Mesendoderm (in vitro differentiated cells): ENCODE measurements at regions not wholly inside any gene's neighbourhood (a gene's known extent, or its start where the extent isn't known, plus 50 kb on each side); places are given as distances from the start of the nearest gene placed in this dataset.
"Not testable (repeated sequence)": the region's sequence is repeated elsewhere in the genome, so short reads cannot be mapped to it uniquely, and the experiment has no call there.

Experiments
- DNase-seq: peaks from one replicate; pipeline ENCODE4 v3.0.0; 2013
- H2AK5ac ChIP-seq: 2 replicates; pipeline ENCODE4 v1.6.1; 2013; ENCODE audit warnings: low read length, inconsistent platforms
- H2BK120ac ChIP-seq: 2 replicates; pipeline ENCODE4 v1.6.1; 2013; ENCODE audit warnings: low read depth, mild to moderate bottlenecking, low read length, moderate library complexity, mixed read lengths
- H2BK15ac ChIP-seq: replicated peaks from 2 replicates; pipeline ENCODE4 v1.6.1; 2013; ENCODE audit warnings: low read depth, mild to moderate bottlenecking, moderate library complexity
- H2BK5ac ChIP-seq: 2 replicates; pipeline ENCODE4 v1.6.1; 2013; ENCODE audit warnings: low read length, inconsistent platforms
- H3K18ac ChIP-seq: 2 replicates; pipeline ENCODE4 v1.6.1; 2013; ENCODE audit warnings: mild to moderate bottlenecking, low read length, mixed read lengths
- H3K23ac ChIP-seq: one replicate; pipeline ENCODE4 v1.6.1; 2013; ENCODE audit warnings: low read length
- H3K27ac ChIP-seq: 2 replicates; pipeline ENCODE4 v1.5.1; 2013; ENCODE audit warnings: low read depth, mild to moderate bottlenecking, inconsistent platforms, low read length, moderate library complexity
- H3K27me3 ChIP-seq: 2 replicates; pipeline ENCODE4 v1.6.1; 2013; ENCODE audit warnings: low read length, control low read depth, mild to moderate bottlenecking, inconsistent platforms; ENCODE audit not compliant: insufficient read depth, poor library complexity
- H3K36me3 ChIP-seq: 2 replicates; pipeline ENCODE4 v1.6.1; 2013; ENCODE audit warnings: low read length, inconsistent platforms; ENCODE audit not compliant: control insufficient read depth, insufficient read depth
- H3K4ac ChIP-seq: one replicate; pipeline ENCODE4 v1.6.1; 2013; ENCODE audit warnings: low read depth, mild to moderate bottlenecking, low read length, moderate library complexity
- H3K4me1 ChIP-seq: 2 replicates; pipeline ENCODE4 v1.6.1; 2013; ENCODE audit warnings: low read depth, low read length, inconsistent platforms; ENCODE audit not compliant: control insufficient read depth
- H3K4me2 ChIP-seq: 2 replicates; pipeline ENCODE4 v1.6.1; 2013; ENCODE audit warnings: low read length
- H3K4me3 ChIP-seq: 2 replicates; pipeline ENCODE4 v1.5.1; 2013; ENCODE audit warnings: mild to moderate bottlenecking, low read length
- H3K56ac ChIP-seq: one replicate; pipeline ENCODE4 v1.6.1; 2013; ENCODE audit warnings: low read length
- H3K79me1 ChIP-seq: 2 replicates; pipeline ENCODE4 v1.6.1; 2013; ENCODE audit warnings: low read length, inconsistent platforms
- H3K79me2 ChIP-seq: 2 replicates; pipeline ENCODE4 v1.6.1; 2013; ENCODE audit warnings: mild to moderate bottlenecking, low read length; ENCODE audit not compliant: control insufficient read depth, insufficient read depth
- H3K9ac ChIP-seq: 2 replicates; pipeline ENCODE4 v1.6.1; 2013; ENCODE audit warnings: low read length, inconsistent platforms
- H4K5ac ChIP-seq: one replicate; pipeline ENCODE4 v1.6.1; 2013; ENCODE audit warnings: low read length
- H4K8ac ChIP-seq: one replicate; pipeline ENCODE4 v1.6.1; 2013; ENCODE audit warnings: low read depth, mild to moderate bottlenecking, control low read depth, low read length, moderate library complexity
- WGBS: extraction: QIAGEN DNeasy Blood & Tissue Kit; methylation state at CpG from one replicate; pipeline ENCODE4 v1.1.7; 2013; ENCODE audit warnings: low lambda C conversion rate, missing lambda C conversion rate; ENCODE audit not compliant: insufficient coverage; ENCODE audit errors: extremely low coverage; 5-methylcytosine and 5-hydroxymethylcytosine counted together

GRCh38 chr15:69926721-69927120, 171.0 kb downstream of the TLE3 start:
- no peak overlapping the region for H3K4ac ChIP-seq
- H3K4me2 ChIP-seq: no peak overlapping the region
- no peak overlapping the region for H3K27ac ChIP-seq
- no peak overlapping the region for H2BK120ac ChIP-seq
- H3K79me1 ChIP-seq: no peaks in the 10 kb centered on the region
- H2BK5ac ChIP-seq: no peak overlapping the region
- H2AK5ac ChIP-seq: no peak overlapping the region
- no peaks in the 10 kb centered on the region for H3K79me2 ChIP-seq
- no CpG with 5 or more reads among the region's 1 CpG for WGBS
- H3K4me1 ChIP-seq: no peaks in the 10 kb centered on the region
- DNase-seq: no peak
- H3K56ac ChIP-seq: no peak overlapping the region
- no peak overlapping the region for H3K9ac ChIP-seq
- H4K5ac ChIP-seq: no peak overlapping the region
- H3K23ac ChIP-seq: no peak overlapping the region
- H3K36me3 ChIP-seq: no peaks in the 10 kb centered on the region
- no peak overlapping the region for H3K4me3 ChIP-seq
- no peak overlapping the region for H3K18ac ChIP-seq
- no peak overlapping the region for H2BK15ac ChIP-seq
- no peaks in the 10 kb centered on the region for H3K27me3 ChIP-seq
- no peak overlapping the region for H4K8ac ChIP-seq

GRCh38 chr15:69928890-69929289, 168.8 kb downstream of the TLE3 start:
- not testable (repeated sequence) for H3K4me2 ChIP-seq, H2AK5ac ChIP-seq, H3K36me3 ChIP-seq, H2BK120ac ChIP-seq, H3K79me2 ChIP-seq, H3K79me1 ChIP-seq, H2BK5ac ChIP-seq, H3K4me3 ChIP-seq, H2BK15ac ChIP-seq, H3K23ac ChIP-seq, H4K8ac ChIP-seq, H3K27me3 ChIP-seq, H3K4me1 ChIP-seq, DNase-seq, H3K27ac ChIP-seq, H3K9ac ChIP-seq, H4K5ac ChIP-seq, H3K56ac ChIP-seq, H3K18ac ChIP-seq, H3K4ac ChIP-seq
- WGBS: no CpG with 5 or more reads among the region's 2 CpGs

GRCh38 chr15:69929905-69930630, 167.6 kb downstream of the TLE3 start:
- H3K79me2 ChIP-seq: no peaks in the 10 kb centered on the region
- no CpG with 5 or more reads among the region's 10 CpGs for WGBS
- H3K23ac ChIP-seq: no peak overlapping the region
- H3K4ac ChIP-seq: no peak overlapping the region
- H2BK120ac ChIP-seq: no peak overlapping the region
- no peaks in the 10 kb centered on the region for H3K27me3 ChIP-seq
- H3K9ac ChIP-seq: no peak overlapping the region
- H3K79me1 ChIP-seq: no peaks in the 10 kb centered on the region
- no peak overlapping the region for H2BK5ac ChIP-seq
- H3K27ac ChIP-seq: no peak overlapping the region
- H3K18ac ChIP-seq: no peak overlapping the region
- DNase-seq: no peak
- H3K4me1 ChIP-seq: no peaks in the 10 kb centered on the region
- H2AK5ac ChIP-seq: no peak overlapping the region
- no peak overlapping the region for H4K8ac ChIP-seq
- H3K56ac ChIP-seq: no peak overlapping the region
- no peak overlapping the region for H3K4me2 ChIP-seq
- H4K5ac ChIP-seq: no peak overlapping the region
- no peak overlapping the region for H2BK15ac ChIP-seq
- H3K4me3 ChIP-seq: no peak overlapping the region
- H3K36me3 ChIP-seq: no peaks in the 10 kb centered on the region

- no peak overlapping the region for H2BK5ac ChIP-seq
- no peak overlapping the region for H4K5ac ChIP-seq
- no peak overlapping the region for H3K18ac ChIP-seq
- WGBS: no CpG with 5 or more reads among the region's 5 CpGs
- no peak for DNase-seq
- H4K8ac ChIP-seq: no peak overlapping the region
- H3K36me3 ChIP-seq: no peaks in the 10 kb centered on the region
- H3K9ac ChIP-seq: no peak overlapping the region
- H2BK120ac ChIP-seq: no peak overlapping the region
- H3K79me2 ChIP-seq: no peaks in the 10 kb centered on the region
- H2BK15ac ChIP-seq: no peak overlapping the region
- no peaks in the 10 kb centered on the region for H3K27me3 ChIP-seq
- H3K27ac ChIP-seq: no peak overlapping the region
- no peak overlapping the region for H3K4me3 ChIP-seq
- no peak overlapping the region for H3K4me2 ChIP-seq
- no peaks in the 10 kb centered on the region for H3K4me1 ChIP-seq
- H3K56ac ChIP-seq: no peak overlapping the region
- H2AK5ac ChIP-seq: no peak overlapping the region
- no peak overlapping the region for H3K23ac ChIP-seq
- no peak overlapping the region for H3K4ac ChIP-seq
- no peaks in the 10 kb centered on the region for H3K79me1 ChIP-seq
Measured at GRCh38 chr15:69930754-69931153, 167.0 kb downstream of the TLE3 start.

GRCh38 chr15:69931156-69931555, 166.6 kb downstream of the TLE3 start:
- no peak overlapping the region for H3K4me3 ChIP-seq
- no peaks in the 10 kb centered on the region for H3K79me2 ChIP-seq
- no peak overlapping the region for H4K8ac ChIP-seq
- H4K5ac ChIP-seq: no peak overlapping the region
- H2BK5ac ChIP-seq: no peak overlapping the region
- H2BK15ac ChIP-seq: no peak overlapping the region
- no peak overlapping the region for H2BK120ac ChIP-seq
- no peak overlapping the region for H3K4me2 ChIP-seq
- H3K27ac ChIP-seq: no peak overlapping the region
- no peaks in the 10 kb centered on the region for H3K79me1 ChIP-seq
- no peak overlapping the region for H3K18ac ChIP-seq
- no peaks in the 10 kb centered on the region for H3K36me3 ChIP-seq
- no peak overlapping the region for H3K56ac ChIP-seq
- no peaks in the 10 kb centered on the region for H3K4me1 ChIP-seq
- no peak overlapping the region for H3K23ac ChIP-seq
- WGBS: no CpG with 5 or more reads among the region's 5 CpGs
- H3K4ac ChIP-seq: no peak overlapping the region
- H2AK5ac ChIP-seq: no peak overlapping the region
- no peak for DNase-seq
- H3K27me3 ChIP-seq: no peaks in the 10 kb centered on the region
- H3K9ac ChIP-seq: no peak overlapping the region

- H3K18ac ChIP-seq: no peak overlapping the region
- no peak overlapping the region for H4K5ac ChIP-seq
- no peak overlapping the region for H3K4ac ChIP-seq
- H3K56ac ChIP-seq: no peak overlapping the region
- no peaks in the 10 kb centered on the region for H3K27me3 ChIP-seq
- H4K8ac ChIP-seq: no peak overlapping the region
- no peak overlapping the region for H2BK5ac ChIP-seq
- no peak for DNase-seq
- H3K36me3 ChIP-seq: no peaks in the 10 kb centered on the region
- no peaks in the 10 kb centered on the region for H3K79me1 ChIP-seq
- WGBS: no CpG with 5 or more reads among the region's 4 CpGs
- no peak overlapping the region for H3K4me3 ChIP-seq
- H3K4me1 ChIP-seq: no peaks in the 10 kb centered on the region
- no peak overlapping the region for H2AK5ac ChIP-seq
- H3K79me2 ChIP-seq: no peaks in the 10 kb centered on the region
- no peak overlapping the region for H2BK15ac ChIP-seq
- no peak overlapping the region for H3K4me2 ChIP-seq
- no peak overlapping the region for H2BK120ac ChIP-seq
- no peak overlapping the region for H3K27ac ChIP-seq
- H3K9ac ChIP-seq: no peak overlapping the region
- no peak overlapping the region for H3K23ac ChIP-seq
Measured at GRCh38 chr15:69934607-69935006, 163.1 kb downstream of the TLE3 start.
